HCT116 (cell line): ENCODE measurements at regions not wholly inside any gene's neighbourhood (a gene's known extent, or its start where the extent isn't known, plus 50 kb on each side); places are given as distances from the start of the nearest gene placed in this dataset.

Experiments
- ATAC-seq: fragments of 200-7000 bp; cut with Tn5 transposase; 2 replicates; pipeline ENCODE4 v1.9.1; 2020; ENCODE audit warnings: mild to moderate bottlenecking, moderate library complexity
- BruUV-seq: library from RNA; stranded (reverse); fragments of 400-500 nt; replicated peaks from 2 replicates; lab custom pipeline; 2021; lab: Mats Ljungman, UMichigan
- CTCF ChIA-PET: fragments of 300-600 bp; sonication (Branson Sonifier 250); formaldehyde crosslinking; loops from one replicate; lab custom pipeline; 2021; ENCODE audit warnings: antibody characterized with exemption; lab: Charles Lee
- POLR2A ChIA-PET: fragments of 300-600, 350-600 bp; sonication (Branson Sonifier 250); formaldehyde crosslinking; loops from one replicate; lab custom pipeline; 2021; ENCODE audit warnings: antibody characterized with exemption; lab: Charles Lee
- RAD21 ChIA-PET, 2 experiments: fragments of 300-600 bp; sonication (Branson Sonifier 250); formaldehyde crosslinking; loops; one replicate each; lab custom pipeline; 2023; ENCODE audit warnings: low total read pairs in 2 of 2; ENCODE audit not compliant: uncharacterized antibody in 2 of 2, unreplicated experiment in 2 of 2, low non-redundant PET in 1 of 2; lab: Charles Lee
- DNase-seq: peaks from one replicate; pipeline ENCODE4 v3.0.0-alpha.2; 2010; ENCODE audit warnings: low read depth, low spot score
- H2AFZ ChIP-seq: fragments of 200-600 bp; shearing (Covaris generic), sonication (generic); 2 replicates; pipeline ENCODE4 v1.6.1; 2017; ENCODE audit warnings: low read depth, mixed run types, mixed read lengths, antibody characterized with exemption, low read length; ENCODE audit not compliant: poor library complexity, severe bottlenecking
- H3K27ac ChIP-seq: 2 replicates; pipeline ENCODE4 v1.5.1; 2012; ENCODE audit warnings: low read depth, low read length
- H3K27me3 ChIP-seq: fragments of 200-600 bp; sonication (generic); 2 replicates; pipeline ENCODE4 v1.6.1; 2016; ENCODE audit warnings: mixed run types, low read length, mixed read lengths; ENCODE audit not compliant: insufficient read depth
- H3K36me3 ChIP-seq, 2 experiments: fragments of 200-500 bp in 1 of 2; fragments of 200-600 bp in 1 of 2; sonication (Bioruptor generic) in 1 of 2; sonication (generic) in 1 of 2; 2 replicates each; pipeline versions ENCODE4 v1.5.1 to v1.6.1; 2014 to 2016; ENCODE audit warnings: low read length in 2 of 2, inconsistent platforms in 1 of 2, mixed read lengths in 1 of 2, mixed run types in 1 of 2; ENCODE audit not compliant: insufficient read depth in 2 of 2, control insufficient read depth in 1 of 2
- H3K4me1 ChIP-seq, 2 experiments: fragments of 200-600 bp in 1 of 2; sonication (generic) in 1 of 2; 2 replicates each; pipeline versions ENCODE4 v1.5.1 to v1.6.1; 2012 to 2017; ENCODE audit warnings: low read length in 2 of 2, inconsistent platforms in 1 of 2, mild to moderate bottlenecking in 1 of 2, mixed read lengths in 1 of 2, mixed run types in 1 of 2, moderate library complexity in 1 of 2; ENCODE audit not compliant: insufficient read depth in 2 of 2, control insufficient read depth in 1 of 2
- H3K4me2 ChIP-seq: fragments of 200-600 bp; sonication (generic); 2 replicates; pipeline ENCODE4 v1.6.1; 2017; ENCODE audit warnings: mixed run types, low read length, mixed read lengths
- H3K4me3 ChIP-seq, 2 experiments: fragments of 200-600 bp in 1 of 2; sonication (generic) in 1 of 2; replicated peaks in 1 of 2; 2 replicates each; pipeline ENCODE4 v1.5.1; 2011 to 2016; ENCODE audit warnings: low read length in 2 of 2, control low read depth in 1 of 2, low read depth in 1 of 2, mild to moderate bottlenecking in 1 of 2, mixed read lengths in 1 of 2, mixed run types in 1 of 2
- H3K79me2 ChIP-seq: fragments of 200-600 bp; sonication (generic); 2 replicates; pipeline ENCODE4 v1.6.1; 2017; ENCODE audit warnings: mild to moderate bottlenecking, mixed run types, low read length, moderate library complexity, mixed read lengths; ENCODE audit not compliant: insufficient read depth
- H3K9ac ChIP-seq: fragments of 200-600 bp; sonication (generic); 2 replicates; pipeline ENCODE4 v1.6.1; 2016; ENCODE audit warnings: low read length, mixed read lengths
- H3K9me2 ChIP-seq: fragments of 200-600 bp; sonication (generic), shearing (Covaris generic); 2 replicates; pipeline ENCODE4 v1.6.1; 2017; ENCODE audit warnings: mixed run types, mild to moderate bottlenecking, moderate library complexity; ENCODE audit not compliant: insufficient read depth
- H3K9me3 ChIP-seq, 2 experiments: fragments of 200-500 bp in 1 of 2; fragments of 200-600 bp in 1 of 2; sonication (Bioruptor generic) in 1 of 2; sonication (generic) in 1 of 2; 2 replicates each; pipeline ENCODE4 v1.6.1; 2014 to 2017; ENCODE audit warnings: low read length in 2 of 2, mixed read lengths in 2 of 2, inconsistent platforms in 1 of 2, low read depth in 1 of 2, mild to moderate bottlenecking in 1 of 2, mixed run types in 1 of 2, moderate library complexity in 1 of 2; ENCODE audit not compliant: control insufficient read depth in 1 of 2, insufficient read depth in 1 of 2
- H4K20me1 ChIP-seq: fragments of 200-600 bp; sonication (generic), shearing (Covaris generic); 2 replicates; pipeline ENCODE4 v1.6.1; 2017; ENCODE audit warnings: mixed run types, mild to moderate bottlenecking, moderate library complexity; ENCODE audit not compliant: insufficient read depth
- CEBPB ChIP-seq: IDR thresholded peaks from 2 replicates; pipeline ENCODE4 v1.6.1; 2012; ENCODE audit warnings: low read depth
- CTCF ChIP-seq, 3 experiments: fragments of 200-600 bp in 1 of 3; sonication (generic) in 1 of 3; IDR thresholded peaks in 2 of 3; conservative IDR thresholded peaks in 1 of 3; 2 replicates each; pipeline ENCODE4 v1.5.1; 2012 to 2017; ENCODE audit warnings: low read depth in 2 of 3, low read length in 2 of 3, antibody characterized with exemption in 1 of 3, borderline replicate concordance in 1 of 3, control low read depth in 1 of 3, mild to moderate bottlenecking in 1 of 3, mixed read lengths in 1 of 3, mixed run types in 1 of 3, moderate library complexity in 1 of 3; ENCODE audit not compliant: insufficient read depth in 1 of 3
- EGR1 ChIP-seq: IDR thresholded peaks from 2 replicates; pipeline ENCODE4 v1.6.1; 2012; ENCODE audit warnings: low read depth
- EZH2 ChIP-seq: fragments of 200-600 bp; sonication (generic); IDR thresholded peaks from 2 replicates; pipeline ENCODE4 v1.6.1; 2017; ENCODE audit warnings: antibody characterized with exemption, mixed run types
- EZH2phosphoT487 ChIP-seq: fragments of 200-600 bp; IDR thresholded peaks from 2 replicates; pipeline ENCODE4 v1.6.1; 2018; ENCODE audit warnings: antibody characterized with exemption, borderline replicate concordance
- SIN3A ChIP-seq: IDR thresholded peaks from 2 replicates; pipeline ENCODE4 v1.6.1; 2012; ENCODE audit warnings: low read depth
- SRF ChIP-seq: IDR thresholded peaks from 2 replicates; pipeline ENCODE4 v1.6.1; 2012; ENCODE audit warnings: low read depth
- TCF7L2 ChIP-seq: IDR thresholded peaks from 2 replicates; pipeline ENCODE4 v1.7.0; 2011; ENCODE audit warnings: borderline replicate concordance, inconsistent platforms; ENCODE audit not compliant: insufficient read depth, insufficient read length; ENCODE audit errors: extremely low read depth
- YY1 ChIP-seq: IDR thresholded peaks from 2 replicates; pipeline ENCODE4 v1.6.1; 2011; ENCODE audit warnings: low read length, low read depth, moderate library complexity, mild to moderate bottlenecking; ENCODE audit not compliant: insufficient replicate concordance; ENCODE audit errors: extremely low read depth
- ZNF274 ChIP-seq: fragments of 200-500 bp; sonication (Bioruptor generic); IDR thresholded peaks from 2 replicates; pipeline ENCODE4 v1.6.1; 2014; ENCODE audit warnings: mild to moderate bottlenecking, low read depth, low read length, inconsistent platforms
- intact Hi-C: fragments of 100-400 bp; cut with micrococcal nuclease; formaldehyde crosslinking; loops from 2 replicates; pipeline ENCODE4 v1.10.0; 2022
- TF ChIP-seq, protein P1 (sequence below): IDR thresholded peaks from 2 replicates; pipeline ENCODE4 v1.6.1; 2012
- TF ChIP-seq, protein P2 (sequence below): IDR thresholded peaks from 2 replicates; pipeline ENCODE4 v1.6.1; 2012

DNA sequence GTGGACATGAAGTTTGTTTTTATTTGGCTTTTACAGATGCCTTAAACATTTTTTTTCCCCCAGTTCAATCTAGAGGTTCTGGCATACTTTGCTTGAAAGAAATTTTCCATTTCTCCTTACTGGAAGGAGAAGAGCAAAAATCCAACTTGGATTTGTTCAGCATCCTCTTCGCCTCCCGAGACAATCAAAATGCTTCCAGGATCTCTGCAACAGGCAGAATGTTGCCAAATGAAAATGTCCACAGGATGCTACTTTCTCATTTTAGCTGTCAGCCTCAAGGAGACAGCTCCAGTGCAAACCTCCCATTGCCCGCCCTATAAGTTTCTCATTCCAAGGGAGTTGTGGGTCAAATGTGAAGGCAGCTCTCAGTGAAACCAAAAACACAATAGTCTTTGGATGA, 1972.1 kb downstream of the MAT2B start:
- Histone ChIP-seq H3K4me2 (no peak overlapping the region), H3K4me1 (no peaks in the 10 kb centered on the region), H3K9me2 (no peaks in the 10 kb centered on the region), H3K9ac (no peak overlapping the region), H3K27me3 (no peaks in the 10 kb centered on the region), H3K9me3 (peaks cover 3 to 4% of the 10 kb centered on the region in 2 experiments; a peak in 2 of 4 replicates), H3K4me3 (no peak overlapping the region), H3K79me2 (no peaks in the 10 kb centered on the region), H4K20me1 (no peaks in the 10 kb centered on the region), H2AFZ (no peak overlapping the region), H3K36me3 (no peaks in the 10 kb centered on the region), H3K27ac (no peak overlapping the region)
- no peak for TF ChIP-seq YY1
- no peak for TF ChIP-seq ZNF274
- TF ChIP-seq SRF = no peak
- TF ChIP-seq EGR1 = no peak
- no peak for TF ChIP-seq EZH2phosphoT487
- TF ChIP-seq, protein P1, sequence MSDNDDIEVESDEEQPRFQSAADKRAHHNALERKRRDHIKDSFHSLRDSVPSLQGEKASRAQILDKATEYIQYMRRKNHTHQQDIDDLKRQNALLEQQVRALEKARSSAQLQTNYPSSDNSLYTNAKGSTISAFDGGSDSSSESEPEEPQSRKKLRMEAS = no peak
- TF ChIP-seq CEBPB = no peak
- TF ChIP-seq SIN3A = no peak
- DNase-seq (no peak), ATAC-seq (no peak)
- no TSS peak for BruUV-seq
- POLR2A ChIA-PET = no interaction called here
- intact Hi-C loops = no loop called here
- CTCF ChIA-PET = no interaction called here
- RAD21 ChIA-PET = no interaction called here

- POLR2A ChIA-PET = no interaction called here
- no TSS peak for BruUV-seq
- no peak overlapping the region for H3K9ac ChIP-seq
- intact Hi-C loops = no loop called here
- H3K4me2 ChIP-seq = no peak overlapping the region
- peaks cover 9 to 26% of the 10 kb centered on the region in 2 experiments; a peak in 2 of 4 replicates for H3K9me3 ChIP-seq
- no peaks in the 10 kb centered on the region for H4K20me1 ChIP-seq
- H3K36me3 ChIP-seq = no peaks in the 10 kb centered on the region
- H3K9me2 ChIP-seq = no peaks in the 10 kb centered on the region
- no peaks in the 10 kb centered on the region for H3K4me1 ChIP-seq
- DNase-seq = no peak
- no peak overlapping the region for H2AFZ ChIP-seq
- no peak for ATAC-seq
- CTCF ChIA-PET = no interaction called here
- RAD21 ChIA-PET = no interaction called here
- H3K27me3 ChIP-seq = no peaks in the 10 kb centered on the region
- no peak overlapping the region for H3K27ac ChIP-seq
- no peak overlapping the region for H3K4me3 ChIP-seq
- H3K79me2 ChIP-seq = no peaks in the 10 kb centered on the region
- TF ChIP-seq CEBPB (no peak), CTCF (IDR thresholded peaks at IDR 0.05 in 2 of 3, conservative IDR thresholded peaks at IDR 0.05 in 1 of 3; ENCODE audit: borderline replicate concordance in 1 of 3, insufficient read depth in 1 of 3, low read depth in 2 of 3, low read length in 2 of 3) (no peak), SRF (no peak), EZH2 (no peak), EZH2phosphoT487 (no peak), ZNF274 (no peak), EGR1 (no peak), TCF7L2 (no peak), SIN3A (no peak)
- TF ChIP-seq, protein P1 = no peak
- TF ChIP-seq, protein P2, sequence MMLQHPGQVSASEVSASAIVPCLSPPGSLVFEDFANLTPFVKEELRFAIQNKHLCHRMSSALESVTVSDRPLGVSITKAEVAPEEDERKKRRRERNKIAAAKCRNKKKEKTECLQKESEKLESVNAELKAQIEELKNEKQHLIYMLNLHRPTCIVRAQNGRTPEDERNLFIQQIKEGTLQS = no peak
Measured at GRCh38 chr5:165495829-165496380, 1990.5 kb downstream of the MAT2B start.
